Stimulated activated naive CD8-positive, alpha-beta T cell treated with anti-CD3 and anti-CD28 coated beads, Interleukin-15, amount 100 ng/mL, for 72 hours (primary cell): ENCODE measurements at regions not wholly inside any gene's neighbourhood (a gene's known extent, or its start where the extent isn't known, plus 50 kb on each side); places are given as distances from the start of the nearest gene placed in this dataset.

ENCODE experiments used
- ATAC-seq: fragments of 150-1000 bp; cut with Tn5 transposase; 2 replicates; pipeline ENCODE4 v1.10.0; 2021; ENCODE audit warnings: mild to moderate bottlenecking, moderate library complexity
- DNase-seq, 2 donors: peaks; one replicate each; pipeline ENCODE4 v3.0.0; 2021 to 2022
- H3K27ac Mint-ChIP-seq, 2 donors: one replicate each; pipeline ENCODE4 v1.8.0; 2022; ENCODE audit warnings: mild to moderate bottlenecking in 2 of 2, mixed read lengths in 2 of 2, moderate library complexity in 2 of 2
- H3K27me3 Mint-ChIP-seq: one replicate; pipeline ENCODE4 v1.8.0; 2022; ENCODE audit warnings: mixed read lengths
- H3K4me1 Mint-ChIP-seq: one replicate; pipeline ENCODE4 v1.8.0; 2022; ENCODE audit warnings: mild to moderate bottlenecking, mixed read lengths
- H3K4me3 Mint-ChIP-seq, 2 donors: one replicate each; pipeline ENCODE4 v1.8.0; 2022; ENCODE audit warnings: mild to moderate bottlenecking in 2 of 2, mixed read lengths in 2 of 2, moderate library complexity in 1 of 2
- H3K9me3 Mint-ChIP-seq, 2 donors: one replicate each; pipeline ENCODE4 v1.8.0; 2022; ENCODE audit warnings: mixed read lengths in 2 of 2

DNA sequence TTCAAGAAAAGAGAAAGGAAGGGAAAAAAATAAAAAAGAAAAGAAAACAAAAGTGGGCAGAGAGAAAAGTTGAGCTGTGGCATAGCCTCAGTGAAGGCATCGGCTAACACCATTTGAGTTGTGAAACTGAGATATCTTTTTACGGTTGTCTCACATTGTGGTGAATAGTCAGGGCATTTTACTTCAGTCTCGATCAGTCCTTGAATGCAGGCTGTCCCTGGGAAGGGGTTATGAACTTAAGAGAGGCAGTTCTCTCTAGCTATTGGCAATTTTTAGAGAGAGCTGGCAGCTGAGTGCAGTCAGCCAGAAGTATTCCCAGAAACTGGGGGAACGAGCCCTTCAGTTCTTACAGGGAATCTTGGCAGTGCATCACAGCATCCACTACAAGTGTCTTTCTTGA, 93.5 kb upstream of the SLC6A14 start:
- H3K4me3 Mint-ChIP-seq, result no peak overlapping the region
- no peaks in the 10 kb centered on the region for H3K4me1 Mint-ChIP-seq
- no peak for ATAC-seq
- H3K27me3 Mint-ChIP-seq, result no peaks in the 10 kb centered on the region
- no peak overlapping the region for H3K27ac Mint-ChIP-seq
- no peak for DNase-seq
- H3K9me3 Mint-ChIP-seq, result no peaks in the 10 kb centered on the region

DNA sequence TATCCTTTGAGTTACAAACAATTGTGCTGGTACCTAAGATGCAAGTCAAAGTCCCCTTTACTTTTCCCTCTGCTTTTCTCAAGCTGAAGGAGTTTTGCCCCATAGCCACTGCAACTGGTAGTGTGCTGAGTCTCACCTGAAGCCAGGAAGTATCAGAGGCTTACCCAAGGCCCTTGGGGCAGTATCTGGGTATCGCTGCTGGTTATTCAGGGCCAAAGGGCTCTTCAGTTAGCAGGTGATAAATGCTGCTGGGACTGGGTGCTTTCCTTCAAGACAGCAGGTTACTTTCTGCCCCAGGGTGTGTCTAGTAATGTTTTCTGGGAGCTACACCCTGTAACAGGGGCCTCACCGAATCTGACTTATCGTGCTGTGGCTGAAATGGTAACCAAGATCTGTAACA, 90.4 kb upstream of the SLC6A14 start:
- DNase-seq (no peak), ATAC-seq (no peak)
- peaks cover 0 to 8% of the 10 kb centered on the region in 2 donors for H3K9me3 Mint-ChIP-seq
- H3K27me3 Mint-ChIP-seq, result no peaks in the 10 kb centered on the region
- no peak overlapping the region for H3K4me3 Mint-ChIP-seq
- no peaks in the 10 kb centered on the region for H3K4me1 Mint-ChIP-seq
- H3K27ac Mint-ChIP-seq, result no peak overlapping the region

GRCh38 chrX:116357329-116357728, 79.1 kb upstream of the SLC6A14 start:
- Mint-ChIP-seq H3K27me3 (no peaks in the 10 kb centered on the region), H3K4me3 (no peak overlapping the region)

DNA sequence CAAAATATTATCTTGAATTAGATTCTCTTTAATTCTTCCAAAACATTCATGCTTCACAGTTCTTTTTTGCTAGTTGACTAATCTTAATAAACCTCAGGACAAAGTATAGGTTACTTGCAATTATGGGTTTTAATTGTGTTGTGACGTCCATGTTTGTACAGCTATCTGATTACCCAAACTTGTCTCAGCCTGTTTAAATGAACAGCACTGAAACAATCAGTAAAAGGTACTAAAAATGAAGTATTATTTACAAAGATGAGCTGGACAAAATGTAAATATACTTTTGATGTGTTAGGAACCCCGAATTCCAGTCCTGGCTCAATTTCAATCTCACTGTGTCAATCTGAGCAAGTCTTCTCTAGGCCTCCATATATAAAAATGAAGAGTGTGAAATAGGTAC, 57.4 kb upstream of the SLC6A14 start:
- ATAC-seq (no peak), DNase-seq (no peak)
- H3K27me3 Mint-ChIP-seq, result no peaks in the 10 kb centered on the region
- H3K27ac Mint-ChIP-seq, result no peak overlapping the region
- H3K4me1 Mint-ChIP-seq, result no peaks in the 10 kb centered on the region
- no peak overlapping the region for H3K4me3 Mint-ChIP-seq
- H3K9me3 Mint-ChIP-seq, result no peaks in the 10 kb centered on the region

More at GRCh38 chrX:116357329-116357728, 79.1 kb upstream of the SLC6A14 start:
- Mint-ChIP-seq H3K27ac (no peak overlapping the region), H3K4me1 (no peaks in the 10 kb centered on the region), H3K9me3 (no peaks in the 10 kb centered on the region)
- DNase-seq (no peak), ATAC-seq (no peak)

GRCh38 chrX:116379854-116380253, 56.6 kb upstream of the SLC6A14 start:
- H3K27ac Mint-ChIP-seq, result no peak overlapping the region
- H3K27me3 Mint-ChIP-seq, result no peaks in the 10 kb centered on the region
- H3K4me1 Mint-ChIP-seq, result no peaks in the 10 kb centered on the region
- no peak for ATAC-seq
- no peaks in the 10 kb centered on the region for H3K9me3 Mint-ChIP-seq
- no peak overlapping the region for H3K4me3 Mint-ChIP-seq
- DNase-seq, result no peak

DNA sequence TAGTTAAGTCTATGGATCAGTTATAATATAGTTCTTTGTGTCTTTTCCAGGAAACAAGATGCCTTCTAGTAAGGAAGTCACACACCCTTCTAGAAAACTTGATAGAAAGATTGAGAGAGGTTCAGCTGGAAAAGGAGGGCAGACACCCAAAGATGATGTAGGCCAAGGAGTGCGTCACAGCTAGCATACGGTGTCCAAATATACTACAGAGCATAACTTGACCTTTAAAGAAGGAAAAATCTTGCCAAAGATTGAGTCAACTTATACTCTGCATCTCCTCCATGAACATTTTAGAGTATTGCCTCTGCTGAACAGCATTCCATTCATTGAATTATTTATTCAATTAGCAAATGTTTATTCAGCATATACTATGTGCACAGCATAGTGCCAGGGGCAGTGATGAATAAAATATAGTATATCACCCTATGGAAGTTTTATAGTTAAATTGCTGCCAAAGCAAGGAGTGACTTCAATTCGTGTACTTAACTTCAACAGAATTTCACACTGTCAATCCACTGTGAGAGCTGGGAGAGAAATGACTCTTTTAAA, 51.9 kb upstream of the SLC6A14 start:
- Mint-ChIP-seq H3K27me3 (no peaks in the 10 kb centered on the region), H3K4me1 (no peaks in the 10 kb centered on the region)

More for the DNA sequence above, 51.9 kb upstream of the SLC6A14 start:
- Mint-ChIP-seq H3K27ac (no peak overlapping the region), H3K4me3 (no peak overlapping the region), H3K9me3 (no peaks in the 10 kb centered on the region)
- ATAC-seq, result no peak
- no peak for DNase-seq
